GM19463 (cell line): ENCODE measurements at regions not wholly inside any gene's neighbourhood (a gene's known extent, or its start where the extent isn't known, plus 50 kb on each side); places are given as distances from the start of the nearest gene placed in this dataset.
"Not testable (repeated sequence)": the region's sequence is repeated elsewhere in the genome, so short reads cannot be mapped to it uniquely, and the experiment has no call there.

Experiments used
- ATAC-seq: cut with Tn5 transposase; IDR thresholded peaks from one replicate; pipeline ENCODE4 v1.9.1; 2021; ENCODE audit warnings: mild to moderate bottlenecking, moderate library complexity; ENCODE audit not compliant: unreplicated experiment

DNA sequence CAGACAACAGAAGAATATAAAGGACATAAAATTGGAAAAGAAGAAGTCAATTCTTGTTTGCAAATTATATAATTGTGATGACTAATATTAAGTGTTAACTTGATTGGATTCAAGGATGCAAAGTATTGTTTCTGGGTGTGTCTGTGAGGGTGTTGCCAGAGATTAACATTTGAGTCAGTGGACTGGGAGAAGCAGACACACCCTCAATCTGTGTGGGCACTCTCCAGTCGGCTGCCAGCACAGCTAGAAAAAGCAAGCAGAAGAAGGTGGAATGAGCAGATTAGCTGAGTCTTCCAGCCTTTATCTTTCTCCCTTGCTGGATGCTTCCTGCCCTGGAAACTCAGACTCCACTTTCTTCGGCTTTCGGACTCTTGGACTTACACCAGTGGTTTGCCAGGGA is 51.7 kb downstream of the UBE2NL start:
- ATAC-seq = no peak

DNA sequence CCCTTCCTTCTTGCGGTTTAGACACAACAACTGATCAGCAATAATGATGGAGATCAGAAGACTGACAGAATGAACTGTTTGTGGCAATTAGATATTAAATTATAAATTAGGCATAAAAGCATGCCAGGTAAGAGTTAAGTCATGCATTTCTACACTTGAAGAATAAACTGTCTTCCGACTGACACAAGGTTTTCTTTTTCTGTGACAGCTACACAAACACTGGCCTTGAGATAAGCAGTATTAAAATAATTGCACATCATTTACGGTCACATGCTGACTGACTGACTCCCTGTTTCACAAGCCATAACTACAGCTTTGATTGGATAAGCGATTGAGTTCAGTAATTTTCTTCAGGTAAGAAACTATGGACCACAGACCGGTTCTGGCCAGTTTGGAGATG is 56.2 kb downstream of the UBE2NL start:
- ATAC-seq = no peak

DNA sequence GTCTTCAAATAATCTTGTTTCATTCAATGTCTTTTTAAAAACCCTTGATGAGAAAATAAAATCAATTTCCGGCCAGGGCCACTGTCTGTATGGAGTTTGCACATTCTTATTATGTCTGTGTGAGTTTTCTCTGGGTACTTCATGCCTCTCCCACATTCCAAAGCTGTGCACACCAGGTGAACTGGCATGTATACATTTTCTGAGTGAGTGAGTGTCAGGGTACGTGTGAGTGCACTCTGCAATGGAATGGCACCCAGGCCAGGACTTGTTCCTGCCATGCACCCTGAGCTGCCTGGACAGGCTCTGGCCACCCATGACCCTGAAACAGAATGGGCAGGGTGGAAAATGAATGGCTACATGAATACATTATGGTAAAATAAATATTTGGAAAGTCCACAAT is 61.3 kb downstream of the UBE2NL start:
- no peak for ATAC-seq

- no peak for ATAC-seq
These were observed 80.7 kb downstream of the UBE2NL start for GRCh38 chrX:143964549-143964948.

DNA sequence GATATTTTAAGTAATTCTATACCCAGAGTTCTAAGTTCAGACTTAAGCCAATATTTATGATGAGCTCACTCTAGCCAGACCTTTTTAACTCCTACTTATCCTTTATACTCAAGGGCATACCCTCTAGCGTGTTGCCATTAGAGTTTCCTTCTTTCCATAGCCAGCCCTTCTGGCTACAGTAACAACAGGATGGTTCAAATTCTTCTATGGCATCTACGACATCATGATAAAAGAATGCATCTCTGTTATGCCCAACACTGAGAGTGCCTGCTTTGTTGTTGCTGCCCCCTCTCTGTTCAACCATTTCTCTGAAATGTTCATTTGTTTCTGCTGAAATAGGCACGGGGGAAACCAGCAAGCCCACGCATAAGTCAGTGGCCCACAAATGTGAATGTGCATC is 104.5 kb downstream of the UBE2NL start:
- no peak for ATAC-seq

- ATAC-seq = no peak
These were observed 110.3 kb downstream of the UBE2NL start for GRCh38 chrX:143994206-143994605.

DNA sequence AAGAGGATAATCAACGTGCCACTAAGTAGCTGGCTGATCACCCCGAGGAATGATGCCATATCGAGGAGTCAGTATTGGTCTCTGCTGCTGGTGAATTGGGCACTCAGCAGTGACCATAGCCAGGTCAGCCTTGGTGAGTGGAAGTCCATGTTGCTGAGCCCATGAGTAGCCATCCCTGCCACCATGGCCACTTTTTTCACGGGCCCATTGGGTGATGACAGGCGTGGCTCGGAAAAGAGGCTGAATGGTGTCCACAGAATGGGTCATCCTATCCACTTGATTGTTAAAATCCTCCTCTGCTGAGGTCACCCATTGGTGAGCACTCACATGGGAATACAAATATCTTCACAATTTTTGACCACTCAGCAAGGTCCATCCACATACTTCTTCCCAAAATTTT is 114.4 kb downstream of the UBE2NL start:
- no peak for ATAC-seq

GRCh38 chrX:144006811-144007210 is 122.9 kb downstream of the UBE2NL start:
- ATAC-seq = no peak

GRCh38 chrX:144040793-144041192 is 156.9 kb downstream of the UBE2NL start:
- no peak for ATAC-seq

GRCh38 chrX:144042271-144042670 is 158.4 kb downstream of the UBE2NL start:
- no peak for ATAC-seq

DNA sequence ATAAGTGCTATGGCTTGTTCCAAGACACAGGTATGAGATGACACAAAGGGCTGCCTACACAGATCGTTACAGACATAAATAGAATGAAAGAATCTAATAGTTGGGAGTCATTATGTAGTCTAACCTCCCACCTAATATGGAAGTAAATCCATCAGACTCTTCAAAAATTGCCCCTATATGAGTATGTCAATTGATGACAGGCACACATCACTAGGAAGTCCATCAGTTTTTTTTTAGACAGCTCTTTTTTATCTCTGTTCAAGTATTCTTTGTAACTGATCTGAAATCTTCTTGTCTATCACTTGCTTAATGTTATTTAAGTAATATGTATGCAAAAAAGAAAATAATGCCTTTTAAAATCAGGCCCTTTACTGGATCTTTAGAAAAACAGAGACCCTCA is 191.6 kb downstream of the UBE2NL start:
- ATAC-seq = no peak

GRCh38 chrX:144082237-144082636 is 198.4 kb downstream of the UBE2NL start:
- ATAC-seq = not testable (repeated sequence)

- ATAC-seq = not testable (repeated sequence)
These were observed 205.8 kb downstream of the UBE2NL start for GRCh38 chrX:144089674-144090073.

DNA sequence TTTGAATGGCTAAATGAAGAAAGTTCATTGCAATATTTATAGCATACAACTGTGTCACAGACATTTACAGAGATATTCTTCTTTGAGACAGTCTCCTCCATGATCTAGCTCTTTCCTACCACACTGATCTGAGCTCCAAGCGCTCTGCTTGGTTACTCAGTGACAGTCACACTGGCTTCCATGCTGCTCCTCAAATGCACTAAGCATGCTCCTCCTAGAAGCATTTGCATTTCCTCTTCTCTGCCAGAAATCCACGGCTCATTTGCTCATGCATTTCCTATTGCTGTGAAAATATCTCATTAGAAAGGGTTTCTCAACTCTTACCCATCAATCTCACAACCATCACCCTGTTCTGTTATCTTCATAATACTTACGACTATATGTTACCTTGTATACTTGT is 208.2 kb downstream of the UBE2NL start:
- not testable (repeated sequence) for ATAC-seq

- ATAC-seq = not testable (repeated sequence)
These were observed 235.6 kb downstream of the UBE2NL start for GRCh38 chrX:144119490-144119889.

GRCh38 chrX:144121566-144121965 is 237.7 kb downstream of the UBE2NL start:
- ATAC-seq = not testable (repeated sequence)

GRCh38 chrX:144127570-144128169 is 243.8 kb downstream of the UBE2NL start:
- ATAC-seq = not testable (repeated sequence)

- not testable (repeated sequence) for ATAC-seq
These were observed 245.6 kb downstream of the UBE2NL start for GRCh38 chrX:144129511-144129910.

DNA sequence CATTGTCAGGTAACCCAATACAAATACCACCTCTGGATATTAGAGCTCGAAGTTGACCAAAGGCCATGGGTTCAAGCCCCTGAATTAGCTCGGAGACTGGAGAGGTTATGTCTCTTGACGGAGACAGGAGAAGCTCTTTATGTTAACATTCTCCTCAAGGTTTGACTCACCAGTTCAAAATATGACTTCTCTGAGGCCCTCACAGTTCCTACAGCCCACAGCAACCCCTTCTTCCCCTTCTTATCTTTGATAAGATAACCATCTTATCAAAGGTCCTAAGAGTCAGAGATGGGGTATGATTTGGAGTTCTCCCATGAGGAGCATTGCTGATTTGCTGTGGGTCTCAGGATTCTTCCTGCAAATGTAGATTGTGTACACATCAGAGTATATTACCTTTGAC is 246.6 kb downstream of the UBE2NL start:
- not testable (repeated sequence) for ATAC-seq

- not testable (repeated sequence) for ATAC-seq
These were observed 247.2 kb downstream of the UBE2NL start for GRCh38 chrX:144131080-144131479.

DNA sequence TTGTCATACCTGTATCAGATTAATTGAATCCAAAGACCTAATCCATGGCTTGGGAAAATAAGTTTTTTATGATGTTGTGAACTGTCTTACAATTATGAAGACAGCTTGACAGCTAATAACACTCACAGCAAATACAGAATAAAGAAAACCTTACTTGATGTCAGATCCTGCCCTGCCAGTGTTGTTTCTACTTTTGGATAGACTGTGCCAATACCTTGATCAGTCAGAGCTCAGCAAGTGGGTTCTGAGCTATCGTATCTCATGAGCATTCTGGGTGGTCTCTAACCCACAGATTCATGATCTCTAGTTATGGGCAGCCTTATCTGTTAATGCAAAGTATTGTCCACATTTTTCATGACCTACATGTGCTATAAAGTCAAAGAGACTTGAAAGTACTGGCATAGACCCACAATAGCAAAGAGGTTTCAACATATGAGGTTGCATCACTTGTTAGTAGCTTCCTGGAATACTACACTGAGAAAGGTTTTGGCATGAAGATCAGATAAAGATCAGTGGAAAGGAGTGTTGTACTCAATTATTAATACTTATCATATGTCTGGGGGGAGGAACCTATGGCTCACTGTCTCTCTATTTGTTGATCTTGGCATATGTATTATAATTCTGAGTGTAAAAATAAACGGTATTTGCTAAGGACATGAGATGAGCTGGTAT is 250.7 kb downstream of the UBE2NL start:
- not testable (repeated sequence) for ATAC-seq

DNA sequence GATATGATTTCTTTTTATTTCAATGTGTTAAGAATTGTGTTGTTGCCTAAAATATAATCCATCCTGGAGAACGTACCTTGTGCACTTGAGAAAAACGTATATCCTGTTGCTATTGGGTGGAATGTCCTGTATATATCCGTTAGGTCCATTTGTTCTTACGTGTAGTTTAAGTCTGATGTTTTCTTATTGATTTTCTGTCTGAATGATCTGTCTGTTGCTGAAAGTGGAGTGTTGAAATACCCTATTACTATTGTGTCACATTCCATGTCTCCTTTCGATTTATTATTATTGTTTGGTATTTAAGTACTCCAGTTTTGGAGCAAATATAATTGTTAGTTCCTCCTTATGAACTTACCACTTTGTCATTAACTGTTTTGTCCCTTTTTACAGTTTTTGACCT is 270.6 kb downstream of the UBE2NL start:
- not testable (repeated sequence) for ATAC-seq

DNA sequence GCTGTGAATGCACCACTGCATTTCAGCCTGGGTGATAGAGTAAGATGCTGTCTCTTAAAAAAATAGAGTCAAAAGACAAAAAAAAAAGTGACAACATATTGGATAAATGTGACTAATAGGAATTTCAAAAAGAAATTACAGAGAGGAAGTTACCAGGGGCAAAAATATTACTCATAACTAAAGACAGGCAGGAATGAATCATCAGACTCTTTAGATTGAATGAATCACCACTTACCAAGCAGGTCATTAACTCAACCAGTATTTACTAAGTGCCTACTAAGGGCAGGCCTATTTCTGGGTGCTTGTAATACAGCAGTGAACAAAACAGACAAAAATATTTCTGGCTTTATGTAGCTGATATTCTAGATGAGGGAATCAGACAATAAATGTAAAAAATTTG is 301.3 kb downstream of the UBE2NL start:
- peak; percentile 88 for ATAC-seq
